HG03025 (cell line): ENCODE measurements at regions not wholly inside any gene's neighbourhood (a gene's known extent, or its start where the extent isn't known, plus 50 kb on each side); places are given as distances from the start of the nearest gene placed in this dataset.
"Not testable (repeated sequence)": the region's sequence is repeated elsewhere in the genome, so short reads cannot be mapped to it uniquely, and the experiment has no call there.

Experiments
- ATAC-seq: cut with Tn5 transposase; IDR thresholded peaks from one replicate; pipeline ENCODE4 v1.9.1; 2021; ENCODE audit warnings: mild to moderate bottlenecking, moderate library complexity; ENCODE audit not compliant: unreplicated experiment, low FRiP score

DNA sequence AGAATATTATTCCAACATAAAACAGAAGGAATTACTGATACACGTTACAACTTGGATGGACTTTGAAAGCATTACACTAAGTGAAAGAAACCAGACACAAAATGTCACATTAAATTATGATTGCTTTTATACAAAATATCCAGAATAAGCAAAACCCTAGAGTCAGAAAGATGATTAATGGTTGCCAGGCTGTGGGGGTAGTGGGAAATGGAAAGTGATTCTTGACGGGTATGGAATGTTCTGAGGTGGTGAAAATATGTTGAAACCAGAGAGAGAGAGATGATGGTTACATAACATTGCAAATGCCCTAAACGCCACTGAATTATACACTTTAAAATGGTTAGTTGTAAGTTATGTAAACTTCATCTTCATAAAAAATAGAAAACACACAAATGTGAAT, 1057.2 kb upstream of the TMEFF2 start:
- no peak for ATAC-seq

DNA sequence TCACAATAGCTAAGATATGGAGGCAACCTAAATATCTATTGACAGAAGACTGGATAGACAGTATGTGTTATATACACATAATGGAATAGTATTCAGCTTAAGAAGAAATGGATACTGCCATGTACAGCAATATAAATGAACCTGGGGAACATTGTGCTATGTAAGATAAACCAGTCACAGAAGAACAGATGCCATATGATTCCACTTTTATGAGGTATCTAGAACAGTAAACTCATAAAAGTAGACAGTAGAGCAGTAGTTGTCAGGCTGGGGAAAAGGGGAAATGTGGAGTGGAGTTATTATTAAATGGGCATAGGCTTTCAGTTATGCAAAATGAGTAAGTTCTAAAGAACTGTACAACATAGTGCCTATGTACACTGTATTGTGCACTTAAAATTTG, 1055.7 kb upstream of the TMEFF2 start:
- no peak for ATAC-seq

DNA sequence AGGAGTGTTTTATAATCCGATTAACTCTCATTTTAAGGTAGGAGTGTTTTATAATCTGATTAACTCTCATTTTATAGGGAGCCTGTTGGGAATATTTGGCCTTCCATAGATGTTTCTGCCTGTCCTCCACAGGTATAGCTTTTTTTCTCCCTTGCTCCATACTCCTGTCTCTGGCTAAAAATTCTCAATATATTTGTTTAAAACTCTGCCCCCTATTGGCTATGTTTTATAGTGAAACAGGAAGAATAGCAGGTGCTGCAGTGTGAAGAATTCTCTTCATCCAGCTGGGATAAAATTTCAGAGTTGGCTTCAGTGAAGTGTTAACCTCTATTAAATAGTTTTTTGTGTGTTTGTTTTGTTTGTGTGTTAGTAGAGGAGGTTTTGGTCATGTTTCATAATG, 1046.0 kb upstream of the TMEFF2 start:
- no peak for ATAC-seq

DNA sequence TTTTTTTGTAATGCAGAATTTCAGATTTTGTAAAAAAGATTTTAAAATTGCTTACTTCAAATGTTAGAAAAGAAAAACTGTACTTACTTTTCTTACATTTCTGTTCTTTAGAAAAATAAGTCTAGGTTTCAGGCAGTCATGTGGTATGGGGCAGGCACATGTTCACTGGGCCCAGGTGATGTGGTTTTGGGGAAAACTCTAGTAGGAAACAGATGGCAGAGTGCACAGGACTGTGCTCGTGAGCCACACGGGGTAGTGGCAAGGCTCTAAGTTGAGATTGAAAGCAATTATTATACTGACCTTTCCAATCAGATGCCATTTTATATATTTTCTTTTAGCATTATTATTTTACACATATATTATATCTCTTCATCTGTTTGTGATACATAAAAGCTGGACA, 1036.9 kb upstream of the TMEFF2 start:
- no peak for ATAC-seq

DNA sequence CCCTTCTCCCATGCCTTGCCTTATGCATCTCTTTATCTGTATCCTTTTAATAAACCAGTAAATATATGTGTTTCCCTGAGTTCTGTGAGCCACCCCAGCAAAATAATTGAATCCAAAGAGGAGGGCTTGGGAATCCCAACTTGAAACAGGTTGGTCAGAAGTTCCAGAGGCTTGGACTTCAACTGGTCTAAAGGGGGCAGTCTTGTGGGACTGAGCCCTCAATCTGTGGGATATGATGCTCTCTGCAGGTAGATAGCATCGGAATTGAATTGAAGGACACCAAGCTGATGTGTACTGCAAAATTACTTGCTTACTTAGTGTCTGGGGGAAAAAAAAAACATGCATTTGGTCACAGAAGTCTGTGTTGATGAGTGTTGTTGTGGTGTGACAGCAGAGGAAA, 1033.5 kb upstream of the TMEFF2 start:
- no peak for ATAC-seq

DNA sequence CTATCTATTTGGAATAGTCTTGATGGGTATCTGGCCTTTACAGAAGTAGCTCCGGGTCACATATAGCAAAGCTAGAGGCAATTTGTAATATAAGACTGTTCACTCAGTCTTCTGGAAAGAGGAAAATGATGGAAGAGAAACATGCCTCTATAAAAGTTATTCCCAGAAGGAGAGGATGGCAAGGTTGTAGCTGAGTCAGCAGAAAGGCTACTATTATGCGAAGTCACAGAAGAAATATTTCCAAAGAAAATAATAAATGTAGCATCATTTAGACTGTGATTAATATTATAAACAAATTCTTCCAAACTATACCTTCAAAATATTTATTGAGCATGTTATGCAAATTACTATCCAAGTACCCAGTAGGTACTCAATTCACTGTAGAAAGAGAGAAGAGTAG, 1027.7 kb upstream of the TMEFF2 start:
- no peak for ATAC-seq

DNA sequence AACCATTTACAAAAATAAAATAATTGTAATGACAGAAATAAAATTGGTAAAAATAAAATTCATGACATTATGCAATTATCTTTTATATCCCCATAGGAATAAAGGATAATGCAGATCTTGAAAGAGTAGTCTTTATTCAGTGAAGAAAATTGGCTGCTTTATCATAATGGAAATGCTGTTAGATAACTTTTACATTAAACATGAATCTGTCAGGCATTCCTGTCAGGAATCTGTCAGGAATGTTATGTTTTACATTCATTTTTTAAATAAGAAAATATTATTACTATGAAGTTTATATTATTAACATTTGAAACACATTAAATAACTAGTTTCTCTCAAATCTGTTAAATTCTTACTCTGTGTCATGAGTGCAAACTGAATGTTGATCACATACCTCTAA, 1024.7 kb upstream of the TMEFF2 start:
- no peak for ATAC-seq

DNA sequence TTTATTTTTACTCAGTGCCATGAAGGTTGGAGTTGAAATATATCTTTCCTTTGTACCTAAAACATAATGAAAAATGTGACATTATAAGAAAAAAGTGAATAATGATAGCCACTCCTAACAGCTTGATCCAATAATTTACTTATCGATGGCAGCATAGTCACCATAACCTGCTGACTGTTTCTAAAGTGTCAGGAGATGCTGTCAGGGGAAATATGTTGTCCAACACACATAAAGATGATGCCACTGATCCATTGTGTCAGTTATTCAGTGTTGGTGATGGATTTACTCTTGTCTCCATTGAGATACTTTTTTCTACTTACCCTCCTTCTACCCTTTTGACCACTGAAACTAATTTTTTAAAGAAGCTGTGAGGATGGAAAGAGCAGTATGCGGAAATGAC, 1006.9 kb upstream of the TMEFF2 start:
- ATAC-seq: no peak

DNA sequence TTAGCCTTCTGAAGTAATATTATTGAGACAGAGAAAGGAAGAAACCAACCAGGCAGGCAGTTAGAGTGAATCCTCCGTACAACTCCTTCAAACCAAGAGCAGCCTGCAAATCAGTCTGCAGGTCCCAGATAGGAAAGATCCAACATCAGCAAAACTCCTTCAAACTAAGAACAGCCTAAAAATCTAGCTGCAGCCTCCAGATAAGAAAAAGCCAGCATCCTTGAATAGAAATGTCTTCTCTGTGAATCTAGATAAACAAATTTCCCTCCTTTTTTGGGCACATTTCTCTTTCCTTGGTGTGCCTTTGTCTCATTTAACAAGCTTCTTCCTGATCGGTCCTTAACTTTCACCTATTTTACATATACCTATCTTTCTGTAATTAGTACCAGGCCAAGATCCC, 1004.6 kb upstream of the TMEFF2 start:
- ATAC-seq: no peak

DNA sequence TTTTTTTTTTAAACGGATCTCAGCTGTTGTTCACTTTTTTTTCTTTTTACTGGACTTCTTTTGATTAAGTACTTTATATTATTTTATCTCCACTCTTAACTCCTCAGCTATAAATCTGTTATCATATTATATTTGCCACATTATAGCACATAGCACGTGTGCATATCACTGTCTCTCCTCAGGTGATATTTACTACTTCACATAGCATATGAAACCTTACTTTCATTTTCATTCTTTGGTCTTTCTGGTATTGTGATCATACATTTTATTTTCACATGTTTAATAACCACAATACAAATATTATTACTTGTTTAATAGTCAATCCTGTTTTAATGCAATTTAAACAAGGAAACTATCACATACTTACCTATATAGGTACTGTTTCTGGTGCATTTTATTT, 993.1 kb upstream of the TMEFF2 start:
- ATAC-seq: no peak

DNA sequence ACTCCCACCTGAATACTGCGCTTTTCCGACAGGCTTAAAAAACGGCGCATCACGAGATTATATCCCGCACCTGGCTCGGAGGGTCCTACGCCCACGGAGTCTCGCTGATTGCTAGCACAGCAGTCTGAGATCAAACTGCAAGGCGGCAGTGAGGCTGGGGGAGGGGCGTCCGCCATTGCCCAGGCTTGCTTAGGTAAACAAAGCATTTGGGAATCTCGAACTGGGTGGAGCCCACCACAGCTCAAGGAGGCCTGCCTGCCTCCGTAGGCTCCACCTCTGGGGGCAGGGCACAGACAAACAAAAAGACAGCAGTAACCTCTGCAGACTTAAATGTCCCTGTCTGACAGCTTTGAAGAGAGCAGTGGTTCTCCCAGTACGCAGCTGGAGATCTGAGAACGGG, 976.2 kb upstream of the TMEFF2 start:
- ATAC-seq: not testable (repeated sequence)

DNA sequence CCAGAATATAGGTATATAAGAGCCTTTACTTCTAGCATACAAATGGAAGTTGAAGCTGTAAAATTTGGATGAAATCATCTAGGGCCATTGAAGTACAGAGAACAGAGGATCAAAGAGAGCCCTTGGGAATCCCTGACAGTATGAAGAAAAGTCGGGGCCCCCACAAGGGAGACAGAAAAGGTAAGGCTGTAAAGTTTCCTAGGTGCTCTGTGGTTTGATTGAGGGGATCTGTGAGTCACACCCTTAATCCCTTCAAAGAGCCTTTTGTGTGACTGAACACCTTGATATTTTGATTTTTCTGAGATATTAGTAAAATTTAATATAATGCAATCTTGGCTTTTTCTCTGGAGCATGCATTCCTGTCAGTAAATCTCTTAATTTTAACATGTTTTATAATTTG, 961.7 kb upstream of the TMEFF2 start:
- ATAC-seq: no peak

DNA sequence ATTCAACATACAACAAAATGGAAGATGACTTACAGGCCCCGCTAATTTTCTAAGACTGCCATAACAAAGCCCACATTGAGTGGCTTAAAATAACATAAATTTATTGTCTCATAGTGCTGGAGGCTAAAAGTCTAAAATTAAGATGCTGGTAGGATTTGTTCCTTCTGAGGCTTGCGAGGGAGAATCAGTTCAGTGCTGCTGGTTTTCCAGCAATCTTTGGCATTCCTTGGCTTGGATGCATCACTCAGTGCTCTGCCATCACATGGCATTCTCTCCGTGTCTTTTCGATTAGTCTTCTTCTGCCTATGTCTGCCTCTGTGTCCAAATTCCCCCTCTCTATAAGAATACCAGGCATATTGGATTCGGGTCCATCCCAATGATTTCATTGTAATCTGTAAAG, 959.3 kb upstream of the TMEFF2 start:
- ATAC-seq: no peak

DNA sequence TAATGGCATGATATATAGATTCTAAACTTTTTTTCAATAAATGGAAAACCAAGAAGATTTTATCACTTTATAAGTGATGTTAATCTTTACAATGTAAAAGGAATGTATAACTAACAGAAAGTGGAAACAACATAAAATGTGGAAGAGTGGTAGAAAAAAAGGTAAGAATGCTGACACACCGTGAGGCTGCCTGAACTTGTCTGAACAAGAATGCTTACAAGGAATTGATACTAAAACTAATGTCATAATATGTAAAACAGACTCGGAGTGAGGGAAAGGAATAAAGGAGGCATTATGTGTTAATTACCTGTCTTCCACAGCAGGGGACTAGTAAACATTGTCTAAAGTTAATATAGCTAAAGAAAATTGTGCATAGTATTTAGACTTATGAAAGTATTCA, 958.8 kb upstream of the TMEFF2 start:
- no peak for ATAC-seq

DNA sequence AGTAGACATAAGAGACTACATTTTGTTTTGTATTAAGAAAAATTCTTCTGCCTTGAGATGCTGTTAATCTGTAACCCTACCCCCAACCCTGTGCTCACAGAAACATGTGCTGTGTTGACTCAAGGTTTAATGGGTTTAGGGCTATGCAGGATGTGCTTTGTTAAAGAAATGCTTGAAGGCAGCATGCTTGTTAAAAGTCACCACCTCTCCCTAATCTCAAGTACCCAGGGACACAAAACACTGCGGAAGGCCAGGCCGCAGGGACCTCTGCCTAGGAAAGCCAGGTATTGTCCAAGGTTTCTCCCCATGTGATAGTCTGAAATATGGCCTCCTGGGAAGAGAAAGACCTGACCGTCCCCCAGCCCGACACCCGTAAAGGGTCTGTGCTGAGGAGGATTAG, 947.7 kb upstream of the TMEFF2 start:
- not testable (repeated sequence) for ATAC-seq

DNA sequence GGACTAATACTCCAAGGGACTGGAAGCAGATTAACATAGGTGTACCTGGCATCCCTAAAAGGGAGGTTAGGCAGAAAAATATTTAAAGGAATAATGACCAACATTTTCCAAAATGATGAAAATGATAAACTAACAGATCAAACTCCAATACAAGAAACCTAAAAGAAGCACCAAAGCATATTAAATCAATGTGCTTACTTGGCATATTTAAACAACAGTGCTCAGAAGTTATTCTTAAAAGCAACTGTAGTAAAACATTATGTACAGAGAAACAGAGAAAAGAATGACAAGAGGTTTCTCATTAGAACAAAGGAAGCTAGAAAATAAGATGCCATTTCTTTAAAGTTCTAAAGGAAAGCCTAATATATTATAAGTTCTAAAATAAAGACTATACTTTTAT, 947.3 kb upstream of the TMEFF2 start:
- ATAC-seq: no peak

DNA sequence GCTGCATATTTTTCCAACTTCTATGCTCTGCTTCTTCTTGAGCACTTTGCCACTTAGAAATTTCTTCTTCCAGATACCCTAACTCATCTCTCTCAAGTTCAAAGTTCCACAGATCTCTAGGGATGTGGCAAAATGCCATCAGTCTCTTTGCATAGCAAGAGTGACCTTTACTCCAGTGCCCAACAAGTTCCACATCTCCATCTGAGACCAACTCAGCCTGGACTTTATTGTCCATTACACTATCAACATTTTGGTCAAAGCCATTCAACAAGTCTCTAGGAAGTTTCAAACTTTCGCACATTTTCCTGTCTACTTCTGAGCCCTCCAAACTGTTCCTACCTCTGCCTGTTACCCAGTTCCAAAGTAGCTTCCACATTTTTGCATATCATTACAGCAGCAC, 946.2 kb upstream of the TMEFF2 start:
- not testable (repeated sequence) for ATAC-seq

DNA sequence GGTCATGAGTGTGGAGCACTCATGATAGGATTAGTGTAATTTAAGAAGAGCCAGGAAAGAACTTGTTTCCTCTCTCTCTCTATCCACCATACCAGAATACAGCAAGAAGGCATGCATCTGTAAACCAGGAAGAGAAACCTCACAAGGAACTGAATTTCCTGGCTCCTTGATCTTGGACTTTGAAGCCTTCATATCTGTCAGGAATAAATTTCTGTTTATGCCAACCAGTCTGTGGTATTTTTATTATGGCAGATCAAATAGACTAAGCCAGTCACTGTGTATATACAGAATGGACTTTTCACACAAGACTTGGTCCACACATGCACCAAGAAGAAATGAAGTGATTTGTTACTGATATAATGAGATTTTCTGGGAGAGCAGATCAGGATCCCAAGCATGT, 930.1 kb upstream of the TMEFF2 start:
- ATAC-seq: no peak

DNA sequence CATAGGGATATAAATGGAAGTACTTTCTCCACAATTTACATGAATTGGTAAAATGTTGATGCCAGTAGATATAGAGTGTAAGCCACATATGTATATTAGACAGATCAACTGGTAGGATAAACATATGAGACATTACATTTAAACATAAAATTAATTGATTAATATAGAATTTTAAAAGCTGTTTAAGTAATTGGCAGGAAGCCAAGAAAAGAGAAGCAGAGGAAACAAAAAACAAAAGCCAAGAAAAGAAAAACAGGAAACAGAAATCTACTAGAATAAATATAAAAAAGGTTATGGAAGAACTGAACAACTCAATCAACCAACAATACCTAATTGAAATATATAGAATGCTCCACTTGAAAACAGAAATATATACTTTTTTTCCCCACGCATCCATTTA, 920.1 kb upstream of the TMEFF2 start:
- no peak for ATAC-seq

DNA sequence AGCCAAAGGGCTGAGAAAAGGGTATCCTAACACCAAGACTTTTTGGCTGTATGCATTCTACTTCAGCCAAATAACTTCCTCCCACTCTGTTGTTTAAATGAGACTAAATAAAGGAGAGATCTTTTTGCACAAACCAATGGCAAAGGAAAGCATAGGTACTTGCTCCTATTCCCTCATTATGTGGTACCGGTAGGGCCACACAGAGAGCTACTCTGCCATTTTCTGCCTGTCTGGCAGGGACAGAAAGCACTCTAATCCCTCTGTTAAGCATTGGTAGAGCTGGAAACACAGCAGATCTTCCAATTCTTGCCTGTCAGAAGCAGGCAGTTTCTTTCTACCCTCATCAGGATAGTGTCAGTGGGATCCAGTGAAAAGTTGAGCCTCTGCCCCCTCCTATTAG, 918.3 kb upstream of the TMEFF2 start:
- ATAC-seq: no peak

DNA sequence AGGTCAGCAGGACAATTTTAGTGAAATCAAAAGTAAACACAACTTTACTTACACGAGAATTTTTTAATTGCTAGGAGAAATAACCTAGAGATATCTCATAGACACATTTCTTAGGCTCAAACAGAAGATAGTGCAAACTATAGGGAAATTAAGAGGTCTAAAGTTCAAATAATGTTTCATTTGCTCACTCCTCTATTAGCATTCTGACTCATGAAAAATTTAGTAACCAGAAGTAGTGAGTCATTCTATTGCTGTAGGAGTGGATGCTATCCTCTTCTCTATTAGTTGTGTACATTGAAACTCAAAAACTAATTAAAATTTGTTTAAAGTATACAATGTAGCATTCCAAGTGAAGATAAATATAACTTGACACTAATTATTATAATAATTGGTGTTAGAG, 908.3 kb upstream of the TMEFF2 start:
- no peak for ATAC-seq

DNA sequence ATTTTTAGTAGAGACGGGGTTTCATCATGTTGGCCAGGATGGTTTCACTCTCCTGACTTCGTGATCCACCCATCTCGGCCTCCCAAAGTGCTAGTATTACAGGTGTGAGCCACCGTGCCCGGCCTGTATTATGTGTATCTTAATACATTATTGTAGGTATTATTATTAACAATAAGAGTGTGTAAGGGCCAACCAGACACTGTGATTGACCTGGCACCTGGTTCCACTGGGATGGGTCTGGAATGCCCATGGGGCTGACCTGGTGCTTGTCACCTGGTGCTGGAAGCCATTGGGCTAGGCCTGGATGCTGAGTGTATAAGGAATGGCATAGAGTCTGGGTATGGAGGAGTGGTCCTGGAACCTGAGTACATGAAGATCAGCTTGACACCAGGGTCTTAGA, 906.9 kb upstream of the TMEFF2 start:
- no peak for ATAC-seq

DNA sequence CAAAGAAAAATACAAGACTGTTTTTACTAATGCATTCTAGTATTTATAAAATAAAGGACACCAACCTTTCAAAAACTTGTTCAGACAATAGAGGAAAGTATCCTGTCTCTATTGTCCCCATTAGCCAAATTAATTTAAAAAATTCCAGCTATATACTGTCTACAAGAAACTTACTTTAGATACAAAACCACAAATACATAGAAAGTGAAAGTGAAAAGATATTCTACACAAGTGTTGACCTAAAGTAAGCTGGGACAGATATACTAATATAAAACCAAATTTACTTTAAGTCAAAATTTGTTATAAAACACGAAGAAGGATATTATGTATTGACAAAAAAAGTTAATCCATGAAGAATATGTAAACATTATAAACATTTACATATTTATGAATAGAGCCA, 893.3 kb upstream of the TMEFF2 start:
- ATAC-seq: no peak

DNA sequence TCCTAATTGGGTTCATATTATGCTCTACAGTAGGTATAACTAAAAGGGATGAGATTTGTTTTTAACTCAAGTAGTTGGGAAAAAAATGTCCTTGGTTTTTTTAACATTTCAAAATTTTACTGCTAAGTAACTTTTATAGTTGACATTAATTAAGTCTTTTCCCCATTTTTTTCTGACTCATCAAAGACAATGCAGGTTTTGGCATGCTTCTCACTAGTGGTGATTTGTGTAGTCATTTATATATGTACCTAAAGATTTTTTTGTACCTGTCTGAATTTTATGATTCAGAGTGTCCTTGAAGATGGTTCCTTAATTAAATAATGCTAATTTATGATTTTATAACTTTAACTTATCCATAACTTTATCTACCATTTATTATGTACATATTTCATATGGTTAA, 882.3 kb upstream of the TMEFF2 start:
- ATAC-seq: no peak
